22Rv1 (cell line): ENCODE measurements at regions not wholly inside any gene's neighbourhood (a gene's known extent, or its start where the extent isn't known, plus 50 kb on each side); places are given as distances from the start of the nearest gene placed in this dataset.

Experiments
- ZFX ChIP-seq: fragments of 450-650 bp; IDR thresholded peaks from 2 replicates; pipeline ENCODE4 v1.6.1; 2017; ENCODE audit warnings: antibody characterized with exemption, borderline replicate concordance
- TF ChIP-seq, protein P1 (sequence below): fragments of 450-650 bp; IDR thresholded peaks from 2 replicates; pipeline ENCODE4 v1.5.1; 2017; ENCODE audit warnings: mild to moderate bottlenecking

- TF ChIP-seq, protein P1, sequence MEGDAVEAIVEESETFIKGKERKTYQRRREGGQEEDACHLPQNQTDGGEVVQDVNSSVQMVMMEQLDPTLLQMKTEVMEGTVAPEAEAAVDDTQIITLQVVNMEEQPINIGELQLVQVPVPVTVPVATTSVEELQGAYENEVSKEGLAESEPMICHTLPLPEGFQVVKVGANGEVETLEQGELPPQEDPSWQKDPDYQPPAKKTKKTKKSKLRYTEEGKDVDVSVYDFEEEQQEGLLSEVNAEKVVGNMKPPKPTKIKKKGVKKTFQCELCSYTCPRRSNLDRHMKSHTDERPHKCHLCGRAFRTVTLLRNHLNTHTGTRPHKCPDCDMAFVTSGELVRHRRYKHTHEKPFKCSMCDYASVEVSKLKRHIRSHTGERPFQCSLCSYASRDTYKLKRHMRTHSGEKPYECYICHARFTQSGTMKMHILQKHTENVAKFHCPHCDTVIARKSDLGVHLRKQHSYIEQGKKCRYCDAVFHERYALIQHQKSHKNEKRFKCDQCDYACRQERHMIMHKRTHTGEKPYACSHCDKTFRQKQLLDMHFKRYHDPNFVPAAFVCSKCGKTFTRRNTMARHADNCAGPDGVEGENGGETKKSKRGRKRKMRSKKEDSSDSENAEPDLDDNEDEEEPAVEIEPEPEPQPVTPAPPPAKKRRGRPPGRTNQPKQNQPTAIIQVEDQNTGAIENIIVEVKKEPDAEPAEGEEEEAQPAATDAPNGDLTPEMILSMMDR: no peak
- TF ChIP-seq ZFX: no peak
Observed at GRCh38 chr6:84469144-84469543, 241.7 kb upstream of the CEP162 start.
